MCF 10A (cell line): ENCODE measurements at regions not wholly inside any gene's neighbourhood (a gene's known extent, or its start where the extent isn't known, plus 50 kb on each side); places are given as distances from the start of the nearest gene placed in this dataset.

Experiments used
- BruUV-seq: library from RNA; stranded (reverse); fragments of 400-500 nt; replicated peaks from 2 replicates; lab custom pipeline; 2021; lab: Mats Ljungman, UMichigan
- CTCF ChIA-PET: fragments of 300-600 bp; sonication (Branson Sonifier 250); formaldehyde crosslinking; extraction: SDS; loops from one replicate; lab custom pipeline; 2021; ENCODE audit warnings: antibody characterized with exemption, inconsistent platforms; lab: Yijun Ruan, JAX
- POLR2A ChIA-PET: fragments of 300-600, 350-650 bp; sonication (Branson Sonifier 250); formaldehyde crosslinking; extraction: SDS; loops from one replicate; lab custom pipeline; 2020; ENCODE audit warnings: antibody characterized with exemption, inconsistent platforms; lab: Yijun Ruan, JAX
- DNase-seq: peaks from one replicate; pipeline ENCODE4 v3.0.0-alpha.2; 2018; ENCODE audit not compliant: unreplicated experiment
- H3K27ac Mint-ChIP-seq: one replicate; pipeline ENCODE4 v1.8.0; 2022; ENCODE audit warnings: mild to moderate bottlenecking, low read depth, mixed read lengths; ENCODE audit not compliant: unreplicated experiment
- H3K27me3 Mint-ChIP-seq: one replicate; pipeline ENCODE4 v1.8.0; 2022; ENCODE audit warnings: mixed read lengths; ENCODE audit not compliant: insufficient read depth, unreplicated experiment
- H3K36me3 Mint-ChIP-seq: one replicate; pipeline ENCODE4 v1.8.0; 2022; ENCODE audit warnings: mild to moderate bottlenecking, moderate library complexity, mixed read lengths; ENCODE audit not compliant: insufficient read depth, unreplicated experiment
- H3K4me1 Mint-ChIP-seq: one replicate; pipeline ENCODE4 v1.8.0; 2022; ENCODE audit warnings: mixed read lengths; ENCODE audit not compliant: insufficient read depth, unreplicated experiment
- H3K4me3 Mint-ChIP-seq: one replicate; pipeline ENCODE4 v1.8.0; 2022; ENCODE audit warnings: mild to moderate bottlenecking, moderate library complexity, mixed read lengths; ENCODE audit not compliant: unreplicated experiment
- H3K9me3 Mint-ChIP-seq: one replicate; pipeline ENCODE4 v1.8.0; 2022; ENCODE audit warnings: mixed read lengths; ENCODE audit not compliant: unreplicated experiment
- intact Hi-C: fragments of 100-400 bp; cut with micrococcal nuclease; formaldehyde crosslinking; loops from 2 replicates; pipeline ENCODE4 v1.14.1; 2022
- TF ChIP-seq, protein P1 (sequence below): fragments of 200-600 bp; IDR thresholded peaks from one replicate; pipeline ENCODE4 v1.8.0; 2022; ENCODE audit warnings: antibody characterized with exemption, mild to moderate bottlenecking; ENCODE audit not compliant: unreplicated experiment

GRCh38 chr1:182129398-182129797 lies 67.9 kb upstream of the ZNF648 start:
- Mint-ChIP-seq H3K9me3 (peaks cover 9% of the 10 kb centered on the region), H3K27ac (no peak overlapping the region), H3K27me3 (no peaks in the 10 kb centered on the region), H3K4me1 (no peaks in the 10 kb centered on the region), H3K4me3 (no peak overlapping the region), H3K36me3 (no peaks in the 10 kb centered on the region)
- ChIA-PET CTCF (interaction anchor here (0.7 to 6.4 kb wide), 5 partner anchors 11 to 268 kb away, joined by 3 to 51 read pairs (median 7); no protein-coding TSS in a partner anchor), POLR2A (interaction anchor here (0.6 to 1.9 kb wide), 2 partner anchors 10 to 14 kb away, joined by 4 read pairs; no protein-coding TSS in a partner anchor)
- no peak for DNase-seq
- TF ChIP-seq, protein P1, sequence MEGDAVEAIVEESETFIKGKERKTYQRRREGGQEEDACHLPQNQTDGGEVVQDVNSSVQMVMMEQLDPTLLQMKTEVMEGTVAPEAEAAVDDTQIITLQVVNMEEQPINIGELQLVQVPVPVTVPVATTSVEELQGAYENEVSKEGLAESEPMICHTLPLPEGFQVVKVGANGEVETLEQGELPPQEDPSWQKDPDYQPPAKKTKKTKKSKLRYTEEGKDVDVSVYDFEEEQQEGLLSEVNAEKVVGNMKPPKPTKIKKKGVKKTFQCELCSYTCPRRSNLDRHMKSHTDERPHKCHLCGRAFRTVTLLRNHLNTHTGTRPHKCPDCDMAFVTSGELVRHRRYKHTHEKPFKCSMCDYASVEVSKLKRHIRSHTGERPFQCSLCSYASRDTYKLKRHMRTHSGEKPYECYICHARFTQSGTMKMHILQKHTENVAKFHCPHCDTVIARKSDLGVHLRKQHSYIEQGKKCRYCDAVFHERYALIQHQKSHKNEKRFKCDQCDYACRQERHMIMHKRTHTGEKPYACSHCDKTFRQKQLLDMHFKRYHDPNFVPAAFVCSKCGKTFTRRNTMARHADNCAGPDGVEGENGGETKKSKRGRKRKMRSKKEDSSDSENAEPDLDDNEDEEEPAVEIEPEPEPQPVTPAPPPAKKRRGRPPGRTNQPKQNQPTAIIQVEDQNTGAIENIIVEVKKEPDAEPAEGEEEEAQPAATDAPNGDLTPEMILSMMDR: no peak
- intact Hi-C loops: no loop called here
- no TSS peak for BruUV-seq

DNA sequence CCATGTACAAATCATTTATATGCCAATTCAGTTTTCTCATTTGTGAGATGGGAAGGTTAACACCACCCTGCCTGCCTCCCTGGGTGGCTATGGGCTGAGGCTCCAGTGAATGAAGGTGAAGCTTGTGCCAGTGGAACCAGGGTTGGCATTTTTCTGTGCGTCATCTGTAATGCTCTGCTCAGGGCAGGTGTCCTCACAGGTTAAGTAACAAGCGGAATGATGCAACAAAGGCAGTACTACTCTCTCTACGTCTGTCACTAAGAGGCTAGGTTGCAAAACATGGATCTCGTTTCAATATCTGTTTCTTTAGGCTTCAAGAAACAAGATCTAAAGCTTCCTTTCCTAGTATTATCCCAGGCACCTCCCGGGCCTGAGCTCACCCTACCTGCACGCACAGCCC lies 67.0 kb upstream of the ZNF648 start:
- ChIA-PET POLR2A (interaction anchor here (1.9 kb wide), 1 partner anchor 11 kb away, joined by 4 read pairs; no protein-coding TSS in a partner anchor), CTCF (interaction anchor here (0.5 to 6.4 kb wide), 6 partner anchors 12 to 267 kb away, joined by 3 to 51 read pairs (median 4); no protein-coding TSS in a partner anchor)
- intact Hi-C loops: no loop called here
- Mint-ChIP-seq H3K4me3 (no peak overlapping the region), H3K27ac (no peak overlapping the region), H3K27me3 (no peaks in the 10 kb centered on the region), H3K9me3 (peaks cover under 1% of the 10 kb centered on the region), H3K4me1 (no peaks in the 10 kb centered on the region), H3K36me3 (no peaks in the 10 kb centered on the region)
- no peak for DNase-seq
- TF ChIP-seq, protein P1: no peak
- BruUV-seq: no TSS peak

DNA sequence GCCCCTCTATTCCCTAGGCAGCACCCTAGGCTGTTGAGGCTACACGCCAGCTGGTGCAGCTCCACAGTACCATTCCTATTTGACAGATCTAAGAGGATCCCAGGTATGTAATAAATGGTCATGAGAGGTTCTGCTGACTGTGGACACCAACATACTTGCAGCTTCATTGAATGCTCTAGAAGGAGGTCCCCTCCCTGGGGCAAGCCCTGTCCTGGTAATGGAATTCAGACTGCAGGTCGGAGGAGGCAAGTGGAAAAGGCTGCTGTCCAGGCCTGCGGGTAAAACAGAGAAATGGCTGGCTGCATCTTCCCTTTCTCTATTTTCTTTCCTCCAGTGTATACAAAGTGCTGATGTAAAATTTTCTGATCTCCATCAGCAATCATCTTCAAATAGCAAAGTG lies 66.1 kb upstream of the ZNF648 start:
- intact Hi-C loops: no loop called here
- Mint-ChIP-seq H3K36me3 (no peaks in the 10 kb centered on the region), H3K27ac (no peak overlapping the region), H3K9me3 (no peaks in the 10 kb centered on the region), H3K27me3 (no peaks in the 10 kb centered on the region), H3K4me3 (no peak overlapping the region), H3K4me1 (no peaks in the 10 kb centered on the region)
- no peak for DNase-seq
- BruUV-seq: no TSS peak
- POLR2A ChIA-PET: interaction anchor here (1.9 kb wide), 1 partner anchor 12 kb away, joined by 4 read pairs; no protein-coding TSS in a partner anchor
- TF ChIP-seq, protein P1: no peak
- CTCF ChIA-PET: interaction anchor here (0.6 to 6.4 kb wide), 2 partner anchors 15 to 16 kb away, joined by 3 to 51 read pairs; no protein-coding TSS in a partner anchor

DNA sequence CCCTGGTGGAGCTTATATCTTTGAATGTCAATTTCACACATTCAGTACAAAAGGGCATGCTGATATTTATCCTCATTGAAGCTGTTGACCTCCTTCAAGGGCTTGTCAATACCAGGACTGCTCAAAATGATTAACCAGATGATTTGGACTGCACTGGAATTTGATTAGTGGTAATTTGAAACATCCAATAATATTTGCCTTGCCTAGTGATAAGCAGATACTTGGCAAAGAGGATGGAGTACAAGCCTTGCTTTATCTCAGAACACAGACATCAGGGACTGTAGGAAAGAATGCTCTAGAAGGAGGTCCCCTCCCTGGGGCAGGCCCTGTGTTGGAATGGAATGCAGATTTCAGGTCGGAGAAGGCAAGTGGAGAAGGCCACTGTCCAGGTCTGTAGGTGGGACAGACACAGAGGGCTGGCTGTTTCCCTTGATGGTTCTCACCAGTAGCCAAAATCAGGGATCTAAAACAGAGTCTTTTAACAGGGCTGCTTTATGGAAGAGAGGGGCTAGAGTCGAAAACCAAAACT lies 64.8 kb upstream of the ZNF648 start:
- no peaks in the 10 kb centered on the region for H3K36me3 Mint-ChIP-seq
- H3K9me3 Mint-ChIP-seq: no peaks in the 10 kb centered on the region
- peaks cover 7% of the 10 kb centered on the region for H3K4me1 Mint-ChIP-seq
- DNase-seq: no peak
- no peak overlapping the region for H3K27ac Mint-ChIP-seq
- H3K4me3 Mint-ChIP-seq: no peak overlapping the region
- POLR2A ChIA-PET: interaction anchor here (0.7 to 1.2 kb wide), 4 partner anchors 8 to 676 kb away, joined by 3 to 4 read pairs (median 4); no protein-coding TSS in a partner anchor
- CTCF ChIA-PET: interaction anchor here (0.6 kb wide), 1 partner anchor 280 kb away, joined by 3 read pairs; no protein-coding TSS in a partner anchor
- TF ChIP-seq, protein P1: no peak
- intact Hi-C loops: no loop called here
- BruUV-seq: no TSS peak
- H3K27me3 Mint-ChIP-seq: no peaks in the 10 kb centered on the region
